IPS-NIHi7 (cell line): ENCODE measurements at regions not wholly inside any gene's neighbourhood (a gene's known extent, or its start where the extent isn't known, plus 50 kb on each side); places are given as distances from the start of the nearest gene placed in this dataset.

Source experiments
- DNase-seq: peaks from one replicate; pipeline ENCODE4 v3.0.0; 2012; ENCODE audit warnings: mixed read lengths; ENCODE audit errors: extremely low spot score

- no peak for DNase-seq
Observed at GRCh38 chr15:81530271-81530691, 156.3 kb upstream of the TMC3 start.

GRCh38 chr15:81529481-81529880, 155.5 kb upstream of the TMC3 start:
- DNase-seq, result no peak

GRCh38 chr15:81526029-81526428, 152.0 kb upstream of the TMC3 start:
- no peak for DNase-seq

GRCh38 chr15:81524496-81524895, 150.5 kb upstream of the TMC3 start:
- DNase-seq, result no peak

DNA sequence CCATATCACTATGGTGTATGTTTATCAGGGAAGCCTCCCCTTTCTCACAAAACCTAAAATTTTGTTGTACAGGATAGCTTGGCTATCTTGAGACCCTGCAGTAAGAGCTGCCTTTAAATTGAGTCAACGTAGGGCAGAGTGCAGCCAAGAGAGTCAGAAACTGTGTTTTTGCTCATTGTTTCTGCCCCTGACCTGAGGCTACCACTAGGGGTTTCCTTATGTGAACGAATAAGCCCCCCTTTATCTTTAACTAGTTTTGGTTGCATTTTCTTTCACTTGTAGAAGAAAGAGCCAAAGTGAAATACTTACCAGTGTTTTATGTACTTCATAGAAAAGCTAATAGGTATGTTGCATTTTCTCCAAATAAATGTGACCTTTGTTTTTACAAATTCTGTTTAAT, 149.9 kb upstream of the TMC3 start:
- no peak for DNase-seq

- no peak for DNase-seq
Observed at GRCh38 chr15:81520480-81520879, 146.5 kb upstream of the TMC3 start.

GRCh38 chr15:81516461-81516860, 142.4 kb upstream of the TMC3 start:
- DNase-seq, result no peak

DNA sequence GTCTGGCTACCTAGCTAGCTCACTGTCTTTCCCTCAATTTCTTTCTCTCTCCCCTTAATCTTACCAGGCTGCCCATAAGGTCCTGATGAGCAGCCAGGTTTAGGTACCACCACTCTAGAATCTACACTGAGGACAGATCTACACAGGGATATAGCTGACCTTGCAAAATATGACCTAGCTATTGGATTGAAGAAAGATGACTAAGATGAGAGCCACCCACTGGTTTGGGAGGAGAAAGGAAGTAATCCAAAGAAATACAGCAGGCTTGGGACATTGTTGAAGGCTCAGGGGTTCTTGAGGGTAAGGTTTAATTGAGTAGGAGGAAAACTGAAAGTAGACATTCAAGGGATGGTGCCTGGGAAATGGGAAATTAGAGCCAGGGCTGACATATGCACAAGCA, 142.0 kb upstream of the TMC3 start:
- DNase-seq, result no peak

- no peak for DNase-seq
Observed at GRCh38 chr15:81514725-81515124, 140.7 kb upstream of the TMC3 start.

DNA sequence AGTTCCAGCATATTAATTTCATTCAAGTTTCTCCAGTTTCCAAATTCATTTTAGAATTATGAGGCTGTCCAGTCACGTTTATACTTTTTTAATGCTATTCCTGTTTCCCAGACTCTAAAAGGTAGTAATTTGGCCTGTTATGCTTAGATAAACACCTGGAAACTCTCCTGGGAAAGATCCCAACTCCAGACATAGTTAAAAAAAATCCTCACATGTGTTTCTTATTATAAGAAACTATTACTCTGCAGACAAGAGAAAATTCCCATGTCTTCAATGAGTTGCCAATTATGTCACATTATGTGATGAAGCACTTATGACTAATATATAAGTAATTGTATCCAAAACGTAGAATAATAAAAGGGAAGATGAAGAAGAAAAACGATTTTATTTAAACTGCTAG, 137.1 kb upstream of the TMC3 start:
- no peak for DNase-seq

GRCh38 chr15:81507831-81508230, 133.8 kb upstream of the TMC3 start:
- DNase-seq, result no peak

DNA sequence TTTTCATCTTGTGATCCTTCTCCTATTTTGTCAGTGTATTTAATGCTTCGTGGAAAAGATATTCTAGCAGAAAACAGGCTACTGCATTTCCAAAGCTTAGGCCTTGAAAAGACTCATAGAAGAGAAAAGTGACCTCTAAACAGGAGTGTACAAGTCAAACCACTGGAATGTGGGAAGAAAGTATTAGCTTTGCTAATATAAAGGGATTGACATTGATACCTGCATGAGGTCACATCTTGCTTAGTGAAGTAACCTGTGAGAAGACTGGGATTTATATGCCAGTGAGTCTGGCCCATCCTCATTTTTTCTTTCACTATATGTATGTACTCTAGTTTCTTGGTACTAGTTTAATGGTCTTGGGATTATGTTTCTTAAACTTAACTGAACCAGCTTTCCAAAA, 132.9 kb upstream of the TMC3 start:
- no peak for DNase-seq

DNA sequence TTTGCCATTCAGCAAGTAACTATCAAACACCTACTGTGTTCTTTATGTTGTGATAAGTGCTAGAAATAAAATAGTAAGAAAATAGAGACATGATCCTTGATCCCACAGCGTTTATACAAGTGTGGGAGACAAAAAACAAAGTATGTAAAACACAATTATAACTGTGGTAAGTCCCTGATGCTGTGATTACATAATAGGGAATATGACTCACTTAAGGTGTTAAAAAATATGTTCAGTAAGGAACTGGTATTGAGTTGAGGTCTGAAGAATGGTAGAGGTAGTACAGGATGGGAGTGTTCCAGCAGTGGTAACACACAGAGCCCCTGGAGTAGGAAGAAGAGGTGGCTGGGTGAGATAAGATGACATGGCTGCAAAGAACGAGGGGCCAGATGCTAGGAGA, 132.1 kb upstream of the TMC3 start:
- DNase-seq, result no peak

DNA sequence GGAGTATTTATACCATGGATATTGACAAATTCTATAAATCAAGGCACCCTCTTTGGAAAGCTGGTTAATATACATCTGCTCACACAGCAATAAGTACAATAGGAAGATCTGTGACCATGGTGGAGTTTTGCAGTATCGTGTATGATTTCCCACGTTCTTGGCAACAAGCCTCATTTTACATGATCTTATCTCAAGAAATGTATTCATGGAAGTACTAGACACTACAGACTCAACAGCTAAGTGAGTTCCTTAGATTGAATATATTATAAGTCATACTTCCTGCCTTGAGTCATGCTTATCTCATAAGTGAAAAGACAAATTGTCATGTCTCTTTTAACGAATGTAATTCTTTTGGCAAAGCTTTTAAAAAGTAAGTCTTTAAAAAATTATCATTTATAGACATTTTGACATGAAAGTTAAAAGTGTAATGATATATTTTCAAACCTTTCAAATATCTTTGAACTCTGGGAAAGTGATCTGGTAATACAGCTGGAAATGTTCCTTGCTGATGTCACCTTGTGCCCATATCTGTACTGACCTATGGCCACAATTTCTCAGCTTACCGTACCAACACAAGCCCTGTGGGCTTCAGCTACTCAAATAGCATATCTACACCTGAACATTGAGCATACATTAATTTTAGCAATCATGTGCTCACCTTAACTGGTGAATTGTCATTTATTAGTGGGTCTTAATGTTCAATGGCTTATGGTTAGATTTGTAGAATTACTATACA, 130.3 kb upstream of the TMC3 start:
- no peak for DNase-seq

GRCh38 chr15:81502439-81502838, 128.4 kb upstream of the TMC3 start:
- no peak for DNase-seq

- DNase-seq, result no peak
Observed at GRCh38 chr15:81500081-81500480, 126.1 kb upstream of the TMC3 start.

DNA sequence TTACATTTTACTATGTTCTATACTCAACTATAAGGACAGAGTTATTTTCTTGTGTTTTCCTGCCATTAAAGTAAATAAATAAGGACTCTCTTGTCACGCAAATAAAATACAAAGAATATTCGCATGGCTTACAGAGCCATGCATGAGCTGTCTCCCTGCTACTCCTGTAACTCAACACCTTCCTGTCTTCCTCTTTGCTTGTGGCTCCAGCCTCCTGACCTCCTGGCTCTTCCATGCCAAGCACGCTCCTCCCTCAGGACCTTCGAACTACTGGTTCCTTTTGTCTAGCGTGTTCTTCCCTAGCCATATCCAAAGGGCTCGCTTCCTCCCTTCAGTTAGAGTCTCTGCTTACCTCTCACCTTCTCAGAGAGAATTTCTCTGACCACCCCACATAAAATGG, 124.3 kb upstream of the TMC3 start:
- no peak for DNase-seq

DNA sequence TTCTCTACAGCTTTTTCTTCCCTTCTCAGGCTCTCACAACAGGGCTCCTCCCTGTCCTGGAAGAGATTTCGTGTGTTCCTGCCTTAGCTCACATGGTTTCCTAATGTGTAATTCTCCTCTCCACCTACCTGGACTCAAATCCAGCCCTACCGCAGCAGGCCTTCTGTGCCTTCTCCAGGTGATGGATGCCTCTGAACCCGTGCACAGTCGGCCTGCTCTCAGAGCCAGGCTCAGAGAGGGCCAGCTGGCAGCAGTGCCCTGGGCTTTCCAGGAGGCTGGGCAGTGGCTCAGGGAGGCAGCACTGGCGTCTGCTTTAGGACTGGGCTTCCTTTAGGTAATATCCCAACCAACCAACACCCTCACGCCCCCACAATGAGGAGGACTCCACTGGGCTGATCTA, 123.2 kb upstream of the TMC3 start:
- no peak for DNase-seq

DNA sequence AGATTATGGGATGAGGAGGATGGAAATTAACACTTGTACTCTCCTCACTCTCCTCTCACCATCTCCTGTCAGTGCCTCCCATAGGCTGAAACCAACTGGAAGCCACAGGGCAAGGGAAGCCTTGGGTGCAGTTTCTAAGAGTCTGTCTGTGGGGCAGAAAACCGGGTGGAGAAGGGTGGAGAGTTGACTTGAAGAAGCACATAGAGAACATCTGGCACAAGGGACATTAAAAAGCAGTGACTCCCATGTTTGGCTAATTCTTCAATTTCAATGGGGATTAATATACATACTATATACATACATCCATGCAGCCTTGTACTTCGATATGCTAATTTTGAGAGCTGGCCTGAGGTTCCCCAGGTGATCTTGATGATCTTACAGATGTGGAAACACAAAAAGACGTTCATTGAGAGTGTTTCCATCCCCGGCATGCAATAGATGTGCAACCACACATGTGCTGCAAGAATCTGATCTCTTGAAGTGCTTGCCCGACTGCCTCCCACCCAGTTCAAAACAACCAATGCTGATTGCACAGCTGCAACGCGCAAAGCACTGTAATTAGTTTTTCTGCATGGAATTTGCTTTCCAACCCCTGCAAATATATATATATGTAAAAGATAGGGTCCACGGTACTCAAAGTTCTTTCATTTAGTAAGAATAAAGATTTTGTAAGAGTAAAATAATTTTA, 121.9 kb upstream of the TMC3 start:
- DNase-seq, result no peak

GRCh38 chr15:81492969-81493645, 119.1 kb upstream of the TMC3 start:
- no peak for DNase-seq

DNA sequence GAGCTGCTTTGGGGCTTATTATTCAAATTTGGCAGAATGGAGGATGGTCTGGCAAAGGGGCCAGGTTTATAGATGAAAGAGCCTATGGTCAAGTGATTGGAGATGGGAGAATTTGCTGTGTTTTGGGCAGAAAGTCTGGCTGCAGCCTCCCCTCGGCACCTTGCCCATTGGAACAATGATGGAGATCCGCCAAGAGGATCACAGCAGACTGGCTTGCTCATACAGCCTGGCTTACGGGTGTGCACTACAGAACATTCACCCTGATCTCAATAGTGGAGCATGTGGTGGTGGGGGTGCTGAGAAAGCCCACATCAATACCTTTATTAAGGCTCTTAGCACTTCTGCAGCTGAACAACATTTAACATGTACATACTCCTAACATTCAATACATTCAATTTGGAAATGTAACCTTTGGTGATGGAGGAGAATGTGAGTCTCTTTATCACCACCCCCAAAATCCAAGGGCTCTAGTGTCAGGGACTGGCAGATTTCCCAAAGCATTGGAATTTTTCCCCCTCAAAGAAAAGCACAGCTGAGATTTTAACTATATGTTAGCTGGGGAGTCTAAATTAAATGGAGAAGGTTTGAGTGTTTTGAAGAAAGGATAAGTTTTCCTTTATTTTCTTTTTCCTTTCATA, 118.4 kb upstream of the TMC3 start:
- DNase-seq, result no peak

- DNase-seq, result no peak
Observed at GRCh38 chr15:81491414-81492096, 117.5 kb upstream of the TMC3 start.
